GM18499 (cell line): ENCODE measurements at regions not wholly inside any gene's neighbourhood (a gene's known extent, or its start where the extent isn't known, plus 50 kb on each side); places are given as distances from the start of the nearest gene placed in this dataset.
"Not testable (repeated sequence)": the region's sequence is repeated elsewhere in the genome, so short reads cannot be mapped to it uniquely, and the experiment has no call there.

Experiments
- ATAC-seq: cut with Tn5 transposase; IDR thresholded peaks from one replicate; pipeline ENCODE4 v1.9.1; 2021; ENCODE audit warnings: moderate number of reproducible peaks; ENCODE audit not compliant: insufficient read depth, unreplicated experiment

GRCh38 chr14:71382315-71382714 is 475.1 kb downstream of the PCNX1 start:
- no peak for ATAC-seq

GRCh38 chr14:71383510-71383909 is 476.3 kb downstream of the PCNX1 start:
- no peak for ATAC-seq

GRCh38 chr14:71384007-71384845 is 477.0 kb downstream of the PCNX1 start:
- ATAC-seq = no peak

- no peak for ATAC-seq
These were observed 480.5 kb downstream of the PCNX1 start for GRCh38 chr14:71387753-71388152.

DNA sequence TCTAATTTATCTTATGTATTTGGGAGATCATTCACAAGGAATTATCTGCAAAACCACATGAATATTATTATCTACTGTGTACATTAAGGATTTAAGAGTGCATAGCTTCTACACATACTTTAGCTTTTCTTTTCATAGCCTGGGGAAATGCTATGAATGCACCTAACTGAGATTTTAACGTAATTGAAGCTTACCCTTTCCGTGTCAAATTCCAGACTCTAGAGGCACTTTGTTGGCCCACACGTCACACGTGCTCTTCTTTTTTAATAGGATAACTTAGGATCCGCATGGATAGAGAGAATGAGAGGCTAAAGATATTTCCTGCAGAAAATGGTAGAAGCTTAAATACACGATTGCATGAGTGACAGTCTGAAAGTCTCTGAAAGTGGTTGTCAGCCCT is 481.1 kb downstream of the PCNX1 start:
- no peak for ATAC-seq

DNA sequence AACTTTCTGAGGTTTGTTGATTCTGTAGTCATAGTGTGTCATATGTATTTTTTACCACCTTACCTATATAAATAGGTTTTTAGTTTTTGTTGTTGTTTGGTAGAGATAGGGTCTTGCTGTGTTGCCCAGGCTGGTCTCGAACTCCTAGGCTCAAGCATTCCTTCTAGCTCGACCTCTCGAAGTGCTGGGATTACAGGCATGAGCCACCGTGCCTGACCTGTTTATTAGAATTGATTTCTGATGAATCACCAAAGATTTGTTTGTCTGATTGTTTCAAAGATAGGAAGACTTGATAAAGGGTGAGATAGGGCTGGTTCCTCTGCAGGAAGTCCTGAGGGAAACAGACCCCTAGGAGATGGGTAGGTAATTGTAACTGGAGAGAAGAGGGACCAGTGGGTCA is 481.6 kb downstream of the PCNX1 start:
- ATAC-seq = no peak

DNA sequence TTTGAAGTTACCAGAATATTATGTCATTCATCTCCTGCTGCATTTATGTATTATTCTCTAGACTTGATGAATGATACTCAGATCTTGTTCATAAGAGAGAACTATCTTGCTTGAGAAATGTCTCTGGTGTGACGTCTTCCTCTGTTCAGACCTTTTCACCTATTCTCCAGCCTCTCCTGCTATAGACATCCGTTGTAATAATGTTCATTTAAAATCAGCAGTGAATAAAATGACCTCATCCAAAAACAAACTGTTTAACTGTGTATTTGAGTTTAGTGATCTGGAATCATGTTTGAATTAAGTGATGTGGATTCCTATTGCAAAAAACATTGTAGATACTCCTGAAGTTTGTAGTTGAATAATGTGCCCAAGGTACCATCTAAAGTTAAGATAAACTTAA is 487.1 kb downstream of the PCNX1 start:
- ATAC-seq = no peak

- no peak for ATAC-seq
These were observed 487.9 kb downstream of the PCNX1 start for GRCh38 chr14:71395151-71395604.

GRCh38 chr14:71395636-71396035 is 488.4 kb downstream of the PCNX1 start:
- no peak for ATAC-seq

- ATAC-seq = no peak
These were observed 488.9 kb downstream of the PCNX1 start for GRCh38 chr14:71396050-71396677.

DNA sequence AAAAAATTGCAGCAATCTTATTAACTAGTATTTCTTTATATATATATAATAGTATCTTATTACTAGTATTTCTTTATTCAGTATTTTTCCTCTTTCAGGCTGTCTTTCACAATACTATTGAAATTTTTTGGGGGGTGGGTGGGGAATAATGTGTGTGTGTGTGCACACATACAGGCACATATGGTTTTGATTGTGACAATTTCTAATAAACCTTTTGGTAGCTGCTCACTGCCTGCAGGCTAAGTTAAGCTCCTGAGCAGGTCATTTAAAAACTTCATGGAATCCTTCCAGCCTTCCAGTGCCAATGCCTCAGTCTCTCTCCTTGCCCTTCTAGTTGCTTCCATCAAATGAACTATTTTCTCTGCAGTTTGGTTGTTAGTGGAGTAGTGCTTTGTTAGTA is 490.1 kb downstream of the PCNX1 start:
- ATAC-seq = no peak

- no peak for ATAC-seq
These were observed 491.2 kb downstream of the PCNX1 start for GRCh38 chr14:71398450-71398849.

DNA sequence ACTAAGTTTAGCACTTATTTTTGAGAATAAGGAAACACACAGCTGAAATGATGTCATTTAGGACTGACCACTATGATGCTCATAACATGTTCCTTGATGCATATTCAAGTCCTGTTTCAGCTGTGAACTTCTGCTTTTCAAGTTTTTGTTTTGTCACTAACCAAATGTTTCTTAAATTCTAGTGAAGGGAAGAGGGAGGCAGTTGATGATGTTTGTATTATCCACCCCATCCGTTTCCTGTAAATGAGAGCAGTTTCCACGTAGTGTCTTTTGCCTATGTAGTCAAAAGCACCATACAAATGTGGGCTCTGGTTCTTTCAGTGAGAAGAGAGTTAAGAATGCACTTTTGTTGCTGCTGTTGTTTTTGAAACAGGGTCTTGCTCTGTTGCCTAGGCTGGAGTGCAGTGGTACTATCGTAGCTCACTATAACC is 491.8 kb downstream of the PCNX1 start:
- ATAC-seq = peak; percentile 63

DNA sequence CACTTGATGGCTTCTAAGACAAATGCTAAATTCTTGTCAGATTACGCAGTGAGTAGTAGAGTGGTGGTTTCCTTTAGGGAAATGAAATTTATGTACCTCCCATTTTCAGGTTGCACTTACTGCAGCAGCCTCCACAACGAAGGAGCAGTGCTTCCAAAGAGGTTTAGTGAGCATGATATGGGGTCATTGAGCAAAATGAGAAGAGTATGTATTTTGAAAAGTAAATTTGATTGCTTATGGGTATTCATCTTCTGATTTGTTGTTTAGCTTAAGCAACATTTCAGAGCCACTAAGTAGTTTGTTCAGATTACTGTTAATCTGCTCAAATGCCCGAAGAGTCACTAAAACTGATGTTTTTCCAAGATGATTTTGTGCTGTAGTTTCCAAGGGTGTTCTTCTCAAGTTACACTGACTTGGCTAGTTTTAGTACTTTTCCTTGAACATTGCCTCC is 493.6 kb downstream of the PCNX1 start:
- ATAC-seq = no peak

GRCh38 chr14:71402415-71402814 is 495.2 kb downstream of the PCNX1 start:
- not testable (repeated sequence) for ATAC-seq

GRCh38 chr14:71403656-71404055 is 496.4 kb downstream of the PCNX1 start:
- no peak for ATAC-seq

- no peak for ATAC-seq
These were observed 498.4 kb downstream of the PCNX1 start for GRCh38 chr14:71405676-71406075.

GRCh38 chr14:71408362-71409030 is 501.2 kb downstream of the PCNX1 start:
- ATAC-seq = no peak

DNA sequence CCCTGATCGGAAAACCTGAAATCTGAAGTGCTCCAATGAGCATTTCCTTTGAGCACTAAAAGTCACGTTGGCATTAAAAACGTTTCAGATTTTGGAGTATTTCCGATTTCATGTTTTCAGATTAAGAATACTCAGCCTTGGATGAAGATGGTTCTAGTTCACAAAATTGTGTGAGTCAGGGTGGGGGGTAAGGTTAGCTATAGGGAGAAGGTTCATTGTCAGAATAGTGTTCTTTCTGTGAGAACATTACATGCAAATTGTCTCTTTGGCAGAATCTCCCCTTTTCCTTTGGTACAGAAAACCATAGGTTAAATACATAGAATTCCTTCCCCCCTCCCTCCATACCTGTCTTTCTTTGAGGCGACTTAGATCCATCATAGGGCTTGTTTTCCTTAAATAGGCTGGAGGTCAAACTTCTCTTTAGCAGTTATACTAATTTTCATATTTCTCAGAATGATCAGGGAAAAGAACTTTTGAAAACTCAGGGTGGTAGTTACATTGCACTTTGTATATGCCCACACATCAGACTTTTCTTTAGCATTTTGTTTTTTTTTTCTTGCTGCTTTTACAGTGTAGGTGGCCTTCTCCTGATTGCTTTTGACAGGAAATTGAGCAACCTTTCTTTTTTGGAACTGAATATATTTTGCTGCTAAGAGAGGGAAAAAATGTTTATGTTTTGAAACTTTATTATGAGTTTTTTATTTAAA is 503.5 kb downstream of the PCNX1 start:
- ATAC-seq = no peak

GRCh38 chr14:71411285-71411595 is 504.0 kb downstream of the PCNX1 start:
- ATAC-seq = no peak

DNA sequence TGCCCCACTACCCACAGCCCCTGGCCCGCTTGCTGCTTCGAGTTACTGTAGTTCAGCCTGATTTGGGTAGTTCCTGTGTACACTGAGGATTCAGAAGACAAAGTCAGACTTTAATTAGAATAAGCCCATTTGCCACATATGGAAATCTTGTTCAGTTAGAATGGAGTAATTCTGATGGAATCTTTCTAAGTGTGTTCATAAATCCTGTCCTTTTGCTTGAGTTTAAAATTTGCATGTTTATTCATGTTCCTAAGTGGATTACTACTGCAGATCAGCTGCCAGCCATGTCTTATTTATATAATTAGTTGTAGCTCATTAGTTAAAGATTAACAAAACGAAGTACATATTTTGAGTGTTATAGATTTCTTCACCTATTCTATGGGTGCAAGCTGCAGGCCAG is 504.5 kb downstream of the PCNX1 start:
- no peak for ATAC-seq
